CD4-positive, alpha-beta T cell treated with Interleukin-4 for 4 hours (primary cell): ENCODE measurements at regions not wholly inside any gene's neighbourhood (a gene's known extent, or its start where the extent isn't known, plus 50 kb on each side); places are given as distances from the start of the nearest gene placed in this dataset.

Experiments used
- DNase-seq: peaks from one replicate; pipeline ENCODE4 v3.0.0-alpha.2; 2020

- no peak for DNase-seq
Observed at GRCh38 chr15:62477929-62478328, 312.8 kb upstream of the C2CD4B start.

- DNase-seq, result no peak
Observed at GRCh38 chr15:62482785-62483429, 317.8 kb upstream of the C2CD4B start.

GRCh38 chr15:62483814-62484213 is 318.7 kb upstream of the C2CD4B start:
- no peak for DNase-seq

GRCh38 chr15:62485170-62485720 is 320.2 kb upstream of the C2CD4B start:
- DNase-seq, result no peak

- no peak for DNase-seq
Observed at GRCh38 chr15:62486041-62486440, 321.0 kb upstream of the C2CD4B start.

GRCh38 chr15:62488387-62488786 is 323.3 kb upstream of the C2CD4B start:
- no peak for DNase-seq

- no peak for DNase-seq
Observed at GRCh38 chr15:62491642-62492041, 326.6 kb upstream of the C2CD4B start.

- no peak for DNase-seq
Observed at GRCh38 chr15:62492900-62493299, 327.8 kb upstream of the C2CD4B start.

- no peak for DNase-seq
Observed at GRCh38 chr15:62494197-62494596, 329.1 kb upstream of the C2CD4B start.

- DNase-seq, result no peak
Observed at GRCh38 chr15:62495670-62496614, 330.9 kb upstream of the C2CD4B start.

- DNase-seq, result no peak
Observed at GRCh38 chr15:62497356-62497755, 332.3 kb upstream of the C2CD4B start.

- DNase-seq, result no peak
Observed at GRCh38 chr15:62498278-62498677, 333.2 kb upstream of the C2CD4B start.

- DNase-seq, result no peak
Observed at GRCh38 chr15:62498712-62499111, 333.6 kb upstream of the C2CD4B start.

- no peak for DNase-seq
Observed at GRCh38 chr15:62500325-62500724, 335.2 kb upstream of the C2CD4B start.

- DNase-seq, result no peak
Observed at GRCh38 chr15:62502451-62502850, 337.4 kb upstream of the C2CD4B start.

- no peak for DNase-seq
Observed at GRCh38 chr15:62503451-62503850, 338.4 kb upstream of the C2CD4B start.

GRCh38 chr15:62505762-62506161 is 340.7 kb upstream of the C2CD4B start:
- no peak for DNase-seq

GRCh38 chr15:62506217-62506805 is 341.2 kb upstream of the C2CD4B start:
- no peak for DNase-seq

- DNase-seq, result no peak
Observed at GRCh38 chr15:62509395-62509958, 344.4 kb upstream of the C2CD4B start.

GRCh38 chr15:62510791-62511190 is 345.7 kb upstream of the C2CD4B start:
- DNase-seq, result no peak

- DNase-seq, result no peak
Observed at GRCh38 chr15:62512904-62513303, 347.8 kb upstream of the C2CD4B start.

GRCh38 chr15:62513893-62514292 is 348.8 kb upstream of the C2CD4B start:
- no peak for DNase-seq

GRCh38 chr15:62515696-62516395 is 350.8 kb upstream of the C2CD4B start:
- no peak for DNase-seq
